ENCODE measurements at regions not wholly inside any gene's neighbourhood (a gene's known extent, or its start where the extent isn't known, plus 50 kb on each side); places are given as distances from the start of the nearest gene placed in this dataset.

- no peak for TF ChIP-seq ZNF609 (CRISPR knock-in tag; IDR thresholded peaks at IDR 0.05; ENCODE audit: borderline replicate concordance)
- no peak for TF ChIP-seq ZNF3 (CRISPR knock-in tag; IDR thresholded peaks at IDR 0.05)
- TF ChIP-seq NBN (IDR thresholded peaks at IDR 0.05; ENCODE audit: low read depth) = no peak
- no peak for TF ChIP-seq ILF3 (IDR thresholded peaks at IDR 0.05; ENCODE audit: borderline replicate concordance)
- TF ChIP-seq BMI1 (IDR thresholded peaks at IDR 0.05; ENCODE audit: low read length) = no peak
- TF ChIP-seq ZNF696 (CRISPR knock-in tag; conservative IDR thresholded peaks at IDR 0.05) = no peak
- TF ChIP-seq TEAD4 (IDR thresholded peaks at IDR 0.05; ENCODE audit: low read length) = peak; percentile 47; the same call in 1 of the 2 replicates
- TF ChIP-seq TEAD4 (CRISPR knock-in tag; IDR thresholded peaks at IDR 0.05; ENCODE audit: borderline replicate concordance) = no peak
- no peak for TF ChIP-seq PHF21A (IDR thresholded peaks at IDR 0.05; ENCODE audit: borderline replicate concordance, low read depth)
- no peak for TF ChIP-seq ARHGAP35 (IDR thresholded peaks at IDR 0.05; ENCODE audit: partially characterized antibody)
- 0 out of 2 replicates have a peak, but pooled peaks have one; percentile 22 for TF ChIP-seq C11orf30 (IDR thresholded peaks at IDR 0.05; ENCODE audit: low read depth)
- TF ChIP-seq ZEB2 (IDR thresholded peaks at IDR 0.05) = no peak
- TF ChIP-seq BRCA1 (IDR thresholded peaks at IDR 0.05) = no peak
- TF ChIP-seq BRCA1 (CRISPR knock-in tag; IDR thresholded peaks at IDR 0.05) = no peak
- TF ChIP-seq ZNF77 (CRISPR knock-in tag; IDR thresholded peaks at IDR 0.05) = no peak
- peak; percentile 56; the same call in 1 of the 2 replicates for TF ChIP-seq PKNOX1 (IDR thresholded peaks at IDR 0.05)
- no peak for TF ChIP-seq RBBP5 (IDR thresholded peaks at IDR 0.05; ENCODE audit: borderline replicate concordance, insufficient read depth, low read length, poor library complexity, severe bottlenecking)
- TF ChIP-seq NFE2 (IDR thresholded peaks at IDR 0.05; ENCODE audit: low read depth) = peak; percentile 76
- TF ChIP-seq ZNF586 (CRISPR knock-in tag; conservative IDR thresholded peaks at IDR 0.05) = no peak
- no peak for TF ChIP-seq PBX2 (CRISPR knock-in tag; IDR thresholded peaks at IDR 0.05; ENCODE audit: low read depth)
- peak; percentile 80 for TF ChIP-seq PBX2 (tag; conservative IDR thresholded peaks at IDR 0.05; ENCODE audit: low read depth)
- no peak for TF ChIP-seq POLR2AphosphoS2 (IDR thresholded peaks at IDR 0.05; ENCODE audit: low read length)
- TF ChIP-seq POLR3A (IDR thresholded peaks at IDR 0.05; ENCODE audit: borderline replicate concordance, extremely low read depth, insufficient read depth, insufficient read length) = no peak
- TF ChIP-seq TEAD2 (tag; IDR thresholded peaks at IDR 0.05) = no peak
Observed at GRCh38 chr13:68697551-68697950, 1410.1 kb upstream of the ATXN8OS start (continued).

Measured in K562 (cell line).